AG04450 (cell line): ENCODE measurements at regions not wholly inside any gene's neighbourhood (a gene's known extent, or its start where the extent isn't known, plus 50 kb on each side); places are given as distances from the start of the nearest gene placed in this dataset.

Experiments used
- CTCF ChIA-PET: fragments of 300-600, 350-600 bp; formaldehyde crosslinking; extraction: SDS; loops from one replicate; lab custom pipeline; 2022; ENCODE audit warnings: antibody characterized with exemption, inconsistent platforms; lab: Charles Lee
- POLR2A ChIA-PET: fragments of 350-600 bp; formaldehyde crosslinking; extraction: SDS; loops from one replicate; lab custom pipeline; 2021; ENCODE audit warnings: antibody characterized with exemption, inconsistent platforms; lab: Yijun Ruan, JAX
- DNase-seq: peaks from one replicate; pipeline ENCODE4 v3.0.0-alpha.2; 2011; ENCODE audit warnings: low read depth, low spot score
- H3K27ac ChIP-seq: one replicate; pipeline ENCODE4 v1.5.1; 2012; ENCODE audit warnings: low read depth, low read length, control low read depth
- H3K27me3 ChIP-seq: one replicate; pipeline ENCODE4 v1.6.0; 2012; ENCODE audit warnings: low read length; ENCODE audit not compliant: control insufficient read depth, insufficient read depth
- H3K4me3 ChIP-seq: 2 replicates; pipeline ENCODE4 v1.5.1; 2011; ENCODE audit warnings: mild to moderate bottlenecking, low read depth, low read length, control low read depth
- H3K9me3 ChIP-seq: 2 replicates; pipeline ENCODE4 v1.5.1; 2012; ENCODE audit warnings: low read length; ENCODE audit not compliant: control insufficient read depth, insufficient read depth
- CTCF ChIP-seq: IDR thresholded peaks from 2 replicates; pipeline ENCODE4 v1.5.1; 2011; ENCODE audit warnings: low read depth, low read length, control low read depth, inconsistent platforms

- no peaks in the 10 kb centered on the region for H3K27me3 ChIP-seq
- no peak overlapping the region for H3K4me3 ChIP-seq
- DNase-seq = no peak
- no peak for TF ChIP-seq CTCF
- ChIA-PET POLR2A (no interaction called here), CTCF (no interaction called here)
- H3K9me3 ChIP-seq = peaks cover 13% of the 10 kb centered on the region; the same call in 1 of the 2 replicates
- H3K27ac ChIP-seq = no peak overlapping the region
These were observed 106.3 kb upstream of the LY86 start for GRCh38 chr6:6482256-6482655.

GRCh38 chr6:6483168-6483567, 105.4 kb upstream of the LY86 start:
- POLR2A ChIA-PET = no interaction called here
- Histone ChIP-seq H3K4me3 (no peak overlapping the region), H3K27me3 (no peaks in the 10 kb centered on the region), H3K27ac (no peak overlapping the region), H3K9me3 (peaks cover 18% of the 10 kb centered on the region)
- no peak for TF ChIP-seq CTCF
- DNase-seq = no peak
- CTCF ChIA-PET = no interaction called here

- H3K27me3 ChIP-seq = no peaks in the 10 kb centered on the region
- POLR2A ChIA-PET = no interaction called here
- no peak overlapping the region for H3K4me3 ChIP-seq
- DNase-seq = no peak
- CTCF ChIA-PET = no interaction called here
- peaks cover 15% of the 10 kb centered on the region for H3K9me3 ChIP-seq
- TF ChIP-seq CTCF = no peak
- no peak overlapping the region for H3K27ac ChIP-seq
These were observed 104.8 kb upstream of the LY86 start for GRCh38 chr6:6483733-6484132.

DNA sequence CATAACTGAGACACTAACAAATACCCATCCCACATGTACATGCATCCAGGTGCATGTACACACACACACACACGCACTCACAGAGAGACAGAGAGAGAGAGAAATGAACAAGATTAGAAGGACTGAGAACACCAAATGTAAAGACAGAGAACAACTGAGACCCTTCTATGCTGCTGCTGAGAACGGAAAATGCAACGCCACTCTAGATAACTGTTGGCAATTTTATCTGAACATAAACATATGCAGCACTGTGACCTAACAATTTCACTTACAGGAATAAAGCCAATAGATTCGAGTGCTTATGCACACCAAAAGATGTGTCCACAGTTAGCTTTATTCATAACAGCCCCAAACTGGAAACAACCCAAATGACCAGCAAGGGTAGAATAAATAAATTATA, 103.8 kb upstream of the LY86 start:
- ChIA-PET CTCF (no interaction called here), POLR2A (no interaction called here)
- no peak overlapping the region for H3K27ac ChIP-seq

GRCh38 chr6:6486595-6486994, 101.9 kb upstream of the LY86 start:
- CTCF ChIA-PET = no interaction called here
- POLR2A ChIA-PET = no interaction called here
- Histone ChIP-seq H3K4me3 (no peak overlapping the region), H3K9me3 (peaks cover 24% of the 10 kb centered on the region), H3K27ac (no peak overlapping the region), H3K27me3 (no peaks in the 10 kb centered on the region)
- no peak for TF ChIP-seq CTCF
- no peak for DNase-seq

More for the DNA sequence above, 103.8 kb upstream of the LY86 start:
- no peak for TF ChIP-seq CTCF
- DNase-seq = no peak
- H3K27me3 ChIP-seq = no peaks in the 10 kb centered on the region
- peaks cover 18% of the 10 kb centered on the region for H3K9me3 ChIP-seq
- no peak overlapping the region for H3K4me3 ChIP-seq
